ENCODE measurements at regions not wholly inside any gene's neighbourhood (a gene's known extent, or its start where the extent isn't known, plus 50 kb on each side); places are given as distances from the start of the nearest gene placed in this dataset.

GRCh38 chr3:167941234-167941995, 154.3 kb downstream of the GOLIM4 start:
- Histone ChIP-seq H3K4me2 (ENCODE audit: insufficient read depth, low read length) (no peak overlapping the region), H3K4me1 (ENCODE audit: insufficient read depth, low read length) (no peaks in the 10 kb centered on the region; the same call in 1 of the 2 replicates), H2AFZ (ENCODE audit: low read depth, low read length) (no peak overlapping the region)

GRCh38 chr3:167940241-167940640, 155.5 kb downstream of the GOLIM4 start:
- Histone ChIP-seq H2AFZ (ENCODE audit: low read depth, low read length) (no peak overlapping the region), H3K36me3 (ENCODE audit: insufficient read depth, low read length) (no peaks in the 10 kb centered on the region), H3K4me1 (ENCODE audit: insufficient read depth, low read length) (no peaks in the 10 kb centered on the region; the same call in 1 of the 2 replicates), H3K4me3 (ENCODE audit: low read depth in 1 of 2, low read length in 2 of 2) (no peak overlapping the region), H4K20me1 (ENCODE audit: insufficient read depth, low read length) (no peaks in the 10 kb centered on the region), H3K9ac (ENCODE audit: low read depth, low read length) (no peak overlapping the region), H3K27ac (ENCODE audit: low read length) (no peak overlapping the region), H3K27me3 (ENCODE audit: insufficient read depth, low read length, poor library complexity) (no peaks in the 10 kb centered on the region), H3K4me2 (ENCODE audit: insufficient read depth, low read length) (no peak overlapping the region), H3K9me3 (ENCODE audit: insufficient read depth, low read length, severe bottlenecking) (no peaks in the 10 kb centered on the region), H3K79me2 (ENCODE audit: insufficient read depth, low read length) (no peaks in the 10 kb centered on the region)
- TF ChIP-seq CTCF (IDR thresholded peaks at IDR 0.05; ENCODE audit: borderline replicate concordance, extremely low read depth, low read length, poor library complexity, severe bottlenecking): no peak
- TF ChIP-seq EZH2 (IDR thresholded peaks at IDR 0.05; ENCODE audit: borderline replicate concordance, low read depth, low read length, severe bottlenecking): no peak
- ATAC-seq (ENCODE audit: insufficient read depth, low read depth) (no peak), DNase-seq (no peak)

More at GRCh38 chr3:167941234-167941995, 154.3 kb downstream of the GOLIM4 start:
- H3K27me3 ChIP-seq (ENCODE audit: insufficient read depth, low read length, poor library complexity): no peaks in the 10 kb centered on the region
- no peak overlapping the region for H3K9ac ChIP-seq (ENCODE audit: low read depth, low read length)
- ATAC-seq (ENCODE audit: insufficient read depth, low read depth) (no peak), DNase-seq (peak; percentile 6)
- no peaks in the 10 kb centered on the region for H3K9me3 ChIP-seq (ENCODE audit: insufficient read depth, low read length, severe bottlenecking)
- no peaks in the 10 kb centered on the region for H3K36me3 ChIP-seq (ENCODE audit: insufficient read depth, low read length)
- H3K27ac ChIP-seq (ENCODE audit: low read length): no peak overlapping the region
- H4K20me1 ChIP-seq (ENCODE audit: insufficient read depth, low read length): no peaks in the 10 kb centered on the region
- TF ChIP-seq EZH2 (IDR thresholded peaks at IDR 0.05; ENCODE audit: borderline replicate concordance, low read depth, low read length, severe bottlenecking) (no peak), CTCF (IDR thresholded peaks at IDR 0.05; ENCODE audit: borderline replicate concordance, extremely low read depth, low read length, poor library complexity, severe bottlenecking) (no peak)
- no peak overlapping the region for H3K4me3 ChIP-seq (ENCODE audit: low read depth in 1 of 2, low read length in 2 of 2)
- H3K79me2 ChIP-seq (ENCODE audit: insufficient read depth, low read length): no peaks in the 10 kb centered on the region

- DNase-seq (no peak), ATAC-seq (ENCODE audit: insufficient read depth, low read depth) (no peak)
Observed at GRCh38 chr3:167938516-167938915, 157.2 kb downstream of the GOLIM4 start.

More at GRCh38 chr3:167938516-167938915, 157.2 kb downstream of the GOLIM4 start:
- no peaks in the 10 kb centered on the region for H3K9me3 ChIP-seq (ENCODE audit: insufficient read depth, low read length, severe bottlenecking)
- H3K79me2 ChIP-seq (ENCODE audit: insufficient read depth, low read length): no peaks in the 10 kb centered on the region
- no peak overlapping the region for H3K4me2 ChIP-seq (ENCODE audit: insufficient read depth, low read length)
- no peaks in the 10 kb centered on the region; the same call in 1 of the 2 replicates for H3K4me1 ChIP-seq (ENCODE audit: insufficient read depth, low read length)
- no peak overlapping the region for H3K27ac ChIP-seq (ENCODE audit: low read length)
- H2AFZ ChIP-seq (ENCODE audit: low read depth, low read length): no peak overlapping the region
- no peak overlapping the region for H3K9ac ChIP-seq (ENCODE audit: low read depth, low read length)
- H3K27me3 ChIP-seq (ENCODE audit: insufficient read depth, low read length, poor library complexity): no peaks in the 10 kb centered on the region
- no peak for TF ChIP-seq EZH2 (IDR thresholded peaks at IDR 0.05; ENCODE audit: borderline replicate concordance, low read depth, low read length, severe bottlenecking)
- no peak for TF ChIP-seq CTCF (IDR thresholded peaks at IDR 0.05; ENCODE audit: borderline replicate concordance, extremely low read depth, low read length, poor library complexity, severe bottlenecking)
- H3K36me3 ChIP-seq (ENCODE audit: insufficient read depth, low read length): no peaks in the 10 kb centered on the region
- H4K20me1 ChIP-seq (ENCODE audit: insufficient read depth, low read length): no peaks in the 10 kb centered on the region
- H3K4me3 ChIP-seq (ENCODE audit: low read depth in 1 of 2, low read length in 2 of 2): no peak overlapping the region

All from DND-41 (cell line).